ENCODE measurements at regions not wholly inside any gene's neighbourhood (a gene's known extent, or its start where the extent isn't known, plus 50 kb on each side); places are given as distances from the start of the nearest gene placed in this dataset.

GRCh38 chr3:83092521-83093221, 1331.2 kb upstream of the GBE1 start:
- no peak overlapping the region for H3K4me3 ChIP-seq (ENCODE audit: low read length)
- H2AFZ ChIP-seq (ENCODE audit: low read length), result no peak overlapping the region
- DNase-seq (no peak), ATAC-seq (no peak)
- no peaks in the 10 kb centered on the region for H3K79me2 ChIP-seq (ENCODE audit: low read length)
- H3K9me3 ChIP-seq (ENCODE audit: low read length), result no peaks in the 10 kb centered on the region
- H3K36me3 ChIP-seq (ENCODE audit: low read depth, low read length), result no peaks in the 10 kb centered on the region
- ChIA-PET CTCF (no interaction called here), POLR2A (ENCODE audit: unreplicated experiment) (no interaction called here)
- H3K4me1 ChIP-seq (ENCODE audit: insufficient read depth, low read length), result no peaks in the 10 kb centered on the region
- no peaks in the 10 kb centered on the region for H3K9me2 ChIP-seq (replicated peaks; ENCODE audit: low read length)
- H3K27me3 ChIP-seq (ENCODE audit: low read length), result no peaks in the 10 kb centered on the region
- no peaks in the 10 kb centered on the region for H4K20me1 ChIP-seq (ENCODE audit: low read length)
- no TSS peak for BruUV-seq (replicated peaks)
- intact Hi-C loops (cut with micrococcal nuclease), result no loop called here
- no peaks in the 10 kb centered on the region for H3F3A ChIP-seq (ENCODE audit: low read length, unreplicated experiment)
- H3K27ac ChIP-seq (ENCODE audit: low read length), result no peak overlapping the region
- TF ChIP-seq EZH2phosphoT487 (IDR thresholded peaks at IDR 0.05; ENCODE audit: borderline replicate concordance, low read length) (no peak), EZH2 (IDR thresholded peaks at IDR 0.05; ENCODE audit: low read length, unreplicated experiment) (no peak)
- TF ChIP-seq, protein P1, sequence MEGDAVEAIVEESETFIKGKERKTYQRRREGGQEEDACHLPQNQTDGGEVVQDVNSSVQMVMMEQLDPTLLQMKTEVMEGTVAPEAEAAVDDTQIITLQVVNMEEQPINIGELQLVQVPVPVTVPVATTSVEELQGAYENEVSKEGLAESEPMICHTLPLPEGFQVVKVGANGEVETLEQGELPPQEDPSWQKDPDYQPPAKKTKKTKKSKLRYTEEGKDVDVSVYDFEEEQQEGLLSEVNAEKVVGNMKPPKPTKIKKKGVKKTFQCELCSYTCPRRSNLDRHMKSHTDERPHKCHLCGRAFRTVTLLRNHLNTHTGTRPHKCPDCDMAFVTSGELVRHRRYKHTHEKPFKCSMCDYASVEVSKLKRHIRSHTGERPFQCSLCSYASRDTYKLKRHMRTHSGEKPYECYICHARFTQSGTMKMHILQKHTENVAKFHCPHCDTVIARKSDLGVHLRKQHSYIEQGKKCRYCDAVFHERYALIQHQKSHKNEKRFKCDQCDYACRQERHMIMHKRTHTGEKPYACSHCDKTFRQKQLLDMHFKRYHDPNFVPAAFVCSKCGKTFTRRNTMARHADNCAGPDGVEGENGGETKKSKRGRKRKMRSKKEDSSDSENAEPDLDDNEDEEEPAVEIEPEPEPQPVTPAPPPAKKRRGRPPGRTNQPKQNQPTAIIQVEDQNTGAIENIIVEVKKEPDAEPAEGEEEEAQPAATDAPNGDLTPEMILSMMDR (conservative IDR thresholded peaks at IDR 0.05; ENCODE audit: low read depth, low read length), result no peak
- no peak overlapping the region for H3K9ac ChIP-seq (ENCODE audit: low read length)
- no peak overlapping the region for H3K4me2 ChIP-seq (ENCODE audit: low read length)

DNA sequence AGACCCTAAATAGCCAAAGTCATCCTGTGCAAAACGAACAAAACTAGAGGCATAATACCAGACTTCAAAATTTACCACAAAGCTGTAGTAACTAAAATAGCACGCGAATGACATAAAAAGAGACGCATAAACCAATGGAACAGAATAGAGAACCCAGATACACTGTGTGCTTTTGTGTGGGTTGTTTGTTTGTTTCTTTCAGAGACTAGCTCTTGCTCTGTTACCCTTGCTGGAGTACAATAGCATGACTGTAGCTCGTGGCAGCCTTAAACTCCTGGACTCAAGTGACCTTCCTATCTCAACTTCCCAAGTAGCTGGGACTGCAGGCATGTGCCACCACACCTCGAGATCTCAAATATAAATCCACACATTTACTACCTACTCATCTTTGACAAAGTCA, 1314.6 kb upstream of the GBE1 start:
- Histone ChIP-seq H3K4me1 (ENCODE audit: insufficient read depth, low read length) (no peaks in the 10 kb centered on the region), H3K4me2 (ENCODE audit: low read length) (no peak overlapping the region), H3K4me3 (ENCODE audit: low read length) (no peak overlapping the region), H3K9me2 (replicated peaks; ENCODE audit: low read length) (no peaks in the 10 kb centered on the region), H3K79me2 (ENCODE audit: low read length) (no peaks in the 10 kb centered on the region), H3F3A (ENCODE audit: low read length, unreplicated experiment) (no peaks in the 10 kb centered on the region), H3K27me3 (ENCODE audit: low read length) (no peaks in the 10 kb centered on the region), H4K20me1 (ENCODE audit: low read length) (no peaks in the 10 kb centered on the region), H3K9me3 (ENCODE audit: low read length) (no peaks in the 10 kb centered on the region), H3K27ac (ENCODE audit: low read length) (no peak overlapping the region), H3K9ac (ENCODE audit: low read length) (no peak overlapping the region), H3K36me3 (ENCODE audit: low read depth, low read length) (no peaks in the 10 kb centered on the region), H2AFZ (ENCODE audit: low read length) (no peak overlapping the region)
- no peak for ATAC-seq
- TF ChIP-seq EZH2 (IDR thresholded peaks at IDR 0.05; ENCODE audit: low read length, unreplicated experiment), result no peak
- TF ChIP-seq EZH2phosphoT487 (IDR thresholded peaks at IDR 0.05; ENCODE audit: borderline replicate concordance, low read length), result no peak
- TF ChIP-seq, protein P1 (conservative IDR thresholded peaks at IDR 0.05; ENCODE audit: low read depth, low read length), result no peak
- ChIA-PET CTCF (no interaction called here), POLR2A (ENCODE audit: unreplicated experiment) (no interaction called here)
- BruUV-seq (replicated peaks), result no TSS peak
- DNase-seq, result no peak
- intact Hi-C loops (cut with micrococcal nuclease), result no loop called here

GRCh38 chr3:83074485-83074884, 1313.0 kb upstream of the GBE1 start:
- Histone ChIP-seq H3K4me3 (ENCODE audit: low read length) (no peak overlapping the region), H3K4me1 (ENCODE audit: insufficient read depth, low read length) (no peaks in the 10 kb centered on the region), H3K4me2 (ENCODE audit: low read length) (no peak overlapping the region), H3K27ac (ENCODE audit: low read length) (no peak overlapping the region), H2AFZ (ENCODE audit: low read length) (no peak overlapping the region), H3K9me3 (ENCODE audit: low read length) (no peaks in the 10 kb centered on the region), H3K27me3 (ENCODE audit: low read length) (no peaks in the 10 kb centered on the region), H3F3A (ENCODE audit: low read length, unreplicated experiment) (no peaks in the 10 kb centered on the region), H3K36me3 (ENCODE audit: low read depth, low read length) (no peaks in the 10 kb centered on the region), H3K79me2 (ENCODE audit: low read length) (no peaks in the 10 kb centered on the region), H3K9me2 (replicated peaks; ENCODE audit: low read length) (no peaks in the 10 kb centered on the region), H4K20me1 (ENCODE audit: low read length) (no peaks in the 10 kb centered on the region), H3K9ac (ENCODE audit: low read length) (no peak overlapping the region)
- ATAC-seq (no peak), DNase-seq (no peak)
- ChIA-PET POLR2A (ENCODE audit: unreplicated experiment) (no interaction called here), CTCF (no interaction called here)
- BruUV-seq (replicated peaks), result no TSS peak
- intact Hi-C loops (cut with micrococcal nuclease), result no loop called here
- TF ChIP-seq, protein P1 (conservative IDR thresholded peaks at IDR 0.05; ENCODE audit: low read depth, low read length), result no peak
- no peak for TF ChIP-seq EZH2 (IDR thresholded peaks at IDR 0.05; ENCODE audit: low read length, unreplicated experiment)
- no peak for TF ChIP-seq EZH2phosphoT487 (IDR thresholded peaks at IDR 0.05; ENCODE audit: borderline replicate concordance, low read length)

All from PC-3 (cell line).